B cell (primary cell): ENCODE measurements at regions not wholly inside any gene's neighbourhood (a gene's known extent, or its start where the extent isn't known, plus 50 kb on each side); places are given as distances from the start of the nearest gene placed in this dataset.

Source experiments
- CTCF ChIP-seq: fragments of 200-600 bp; IDR thresholded peaks from one replicate; pipeline ENCODE4 v1.8.0; 2022; ENCODE audit warnings: antibody characterized with exemption, mild to moderate bottlenecking
- EZH2 ChIP-seq: IDR thresholded peaks from 2 replicates; pipeline ENCODE4 v1.6.1; 2012; ENCODE audit warnings: borderline replicate concordance, low read depth, mild to moderate bottlenecking, moderate library complexity, low read length; ENCODE audit not compliant: insufficient read depth, poor library complexity, severe bottlenecking

- TF ChIP-seq CTCF (no peak), EZH2 (no peak)
Observed at GRCh38 chr5:29697785-29698414, 1495.6 kb upstream of the CDH6 start.
